Astrocyte of the spinal cord (primary cell): ENCODE measurements at regions not wholly inside any gene's neighbourhood (a gene's known extent, or its start where the extent isn't known, plus 50 kb on each side); places are given as distances from the start of the nearest gene placed in this dataset.

Experiments used
- DNase-seq: peaks from one replicate; pipeline ENCODE4 v3.0.0; 2011; ENCODE audit warnings: low read depth, low spot score
- H3K4me3 ChIP-seq: 2 replicates; pipeline ENCODE4 v1.5.1; 2011; ENCODE audit warnings: low read depth, mild to moderate bottlenecking, low read length, moderate library complexity
- in situ Hi-C: cut with HindIII; loops from 2 replicates; pipeline ENCODE4 v1.10.0; 2017; ENCODE audit warnings: low sequenced_read_pairs
- TF ChIP-seq, protein P1 (sequence below): IDR thresholded peaks from 2 replicates; pipeline ENCODE4 v1.5.1; 2012; ENCODE audit warnings: low read depth, mild to moderate bottlenecking, low read length, inconsistent platforms

DNA sequence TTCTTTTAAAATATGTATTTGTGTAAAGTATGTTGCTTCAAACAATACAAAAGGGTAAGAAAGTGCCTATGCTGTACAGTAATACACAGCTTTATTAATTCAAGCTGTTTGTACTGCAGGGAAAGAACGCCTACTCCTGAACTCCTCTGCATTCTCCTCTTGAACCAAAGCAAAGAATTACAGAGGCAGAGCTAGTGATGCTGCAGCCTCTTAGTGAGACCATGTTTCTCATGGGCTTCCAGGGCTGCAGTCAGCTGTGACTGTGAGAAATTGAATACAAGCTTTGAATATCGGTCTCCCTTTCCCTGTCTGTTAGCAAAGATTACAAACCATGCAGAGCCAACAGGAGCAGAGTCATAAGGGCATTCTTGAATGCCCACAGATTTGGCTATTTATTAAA lies 248.5 kb downstream of the SLITRK1 start:
- no peak overlapping the region for H3K4me3 ChIP-seq
- in situ Hi-C loops: no loop called here
- TF ChIP-seq, protein P1, sequence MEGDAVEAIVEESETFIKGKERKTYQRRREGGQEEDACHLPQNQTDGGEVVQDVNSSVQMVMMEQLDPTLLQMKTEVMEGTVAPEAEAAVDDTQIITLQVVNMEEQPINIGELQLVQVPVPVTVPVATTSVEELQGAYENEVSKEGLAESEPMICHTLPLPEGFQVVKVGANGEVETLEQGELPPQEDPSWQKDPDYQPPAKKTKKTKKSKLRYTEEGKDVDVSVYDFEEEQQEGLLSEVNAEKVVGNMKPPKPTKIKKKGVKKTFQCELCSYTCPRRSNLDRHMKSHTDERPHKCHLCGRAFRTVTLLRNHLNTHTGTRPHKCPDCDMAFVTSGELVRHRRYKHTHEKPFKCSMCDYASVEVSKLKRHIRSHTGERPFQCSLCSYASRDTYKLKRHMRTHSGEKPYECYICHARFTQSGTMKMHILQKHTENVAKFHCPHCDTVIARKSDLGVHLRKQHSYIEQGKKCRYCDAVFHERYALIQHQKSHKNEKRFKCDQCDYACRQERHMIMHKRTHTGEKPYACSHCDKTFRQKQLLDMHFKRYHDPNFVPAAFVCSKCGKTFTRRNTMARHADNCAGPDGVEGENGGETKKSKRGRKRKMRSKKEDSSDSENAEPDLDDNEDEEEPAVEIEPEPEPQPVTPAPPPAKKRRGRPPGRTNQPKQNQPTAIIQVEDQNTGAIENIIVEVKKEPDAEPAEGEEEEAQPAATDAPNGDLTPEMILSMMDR: no peak
- no peak for DNase-seq

- DNase-seq: peak; percentile 5
- no peak overlapping the region for H3K4me3 ChIP-seq
- TF ChIP-seq, protein P1: no peak
- in situ Hi-C loops: no loop called here
Observed at GRCh38 chr13:83622422-83622784, 259.9 kb downstream of the SLITRK1 start.

DNA sequence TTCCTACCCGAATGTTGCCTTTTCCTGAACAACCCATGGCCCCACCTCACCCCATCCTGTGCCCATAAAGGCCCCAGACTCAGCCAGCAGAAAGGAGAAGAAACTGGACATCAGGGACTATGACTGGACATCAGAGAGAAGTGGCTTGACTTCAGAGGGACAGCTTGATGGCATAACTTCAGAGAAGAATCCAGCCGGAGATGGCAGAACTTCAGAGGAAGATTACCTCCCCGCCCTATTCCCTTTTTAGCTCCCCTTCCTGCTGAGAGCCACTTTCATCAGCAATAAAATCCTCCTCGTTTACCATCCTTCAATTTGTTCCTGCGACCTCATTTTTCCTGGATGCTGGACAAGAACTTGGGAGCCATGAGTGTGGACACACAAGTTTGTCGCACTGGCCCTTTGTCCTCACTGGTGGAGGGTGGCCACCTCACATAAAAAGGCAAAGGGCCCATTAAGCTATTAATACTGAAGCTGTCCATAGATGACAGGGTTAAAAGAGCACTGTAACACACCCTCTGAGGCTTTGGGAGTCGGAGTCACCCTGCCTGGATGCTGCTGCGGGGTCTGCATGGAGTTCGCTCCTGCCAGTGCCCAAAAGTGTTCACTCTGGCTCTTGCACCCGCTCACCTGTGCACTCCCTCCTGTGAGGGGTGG lies 260.4 kb downstream of the SLITRK1 start:
- in situ Hi-C loops: no loop called here
- no peak overlapping the region for H3K4me3 ChIP-seq
- DNase-seq: no peak
- TF ChIP-seq, protein P1: no peak

DNA sequence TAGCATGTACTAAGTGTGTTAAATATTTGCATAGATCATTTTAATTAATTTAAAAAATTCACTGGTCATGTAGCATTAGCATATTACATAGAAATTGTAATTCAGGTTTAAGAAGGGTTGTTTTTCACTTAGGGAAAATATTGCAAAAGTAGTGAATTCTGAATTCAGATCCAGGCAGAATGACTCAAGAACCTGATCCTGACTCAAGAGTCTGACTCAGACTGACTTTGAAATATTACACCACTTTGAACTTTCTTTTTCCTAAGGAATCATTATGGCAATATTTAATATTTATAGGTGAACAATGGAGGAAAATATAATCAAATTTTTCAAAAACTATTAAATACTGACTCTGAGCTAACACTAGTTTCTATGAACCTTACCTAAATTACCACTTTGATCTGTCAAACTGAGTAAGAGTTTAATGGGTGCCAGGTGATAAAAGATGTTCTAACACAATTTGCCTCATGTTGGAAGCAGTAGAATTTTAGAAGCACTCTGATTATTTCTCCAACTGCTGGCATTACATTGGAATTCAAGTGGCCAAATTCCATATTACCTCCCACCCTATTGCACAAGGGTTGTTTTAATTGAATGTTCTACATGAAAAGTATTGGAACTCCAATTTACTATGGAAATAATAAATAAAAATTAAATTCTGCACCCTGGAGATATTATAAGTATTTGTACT lies 261.6 kb downstream of the SLITRK1 start:
- H3K4me3 ChIP-seq: no peak overlapping the region
- in situ Hi-C loops: no loop called here
- peak; percentile 45 for DNase-seq
- TF ChIP-seq, protein P1: no peak

DNA sequence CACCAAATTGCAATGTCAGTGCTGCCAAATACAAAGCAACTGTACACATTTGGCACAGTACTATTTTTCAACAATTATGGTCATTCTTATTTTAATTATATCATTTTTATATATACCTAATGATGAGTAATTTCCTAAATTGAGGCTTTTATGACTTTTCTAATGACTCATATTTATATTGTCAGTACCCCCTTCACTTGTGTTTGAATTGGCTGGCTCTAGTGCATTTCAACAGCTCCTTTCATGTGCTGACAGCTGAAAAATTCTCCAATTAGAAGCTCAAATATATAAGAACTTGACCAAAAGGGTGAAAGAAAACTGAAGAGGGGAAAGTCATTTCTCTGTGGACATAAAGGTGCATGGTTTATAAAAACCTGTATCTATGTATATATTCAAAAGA lies 263.3 kb downstream of the SLITRK1 start:
- peak; percentile 20 for DNase-seq
- TF ChIP-seq, protein P1: no peak
- H3K4me3 ChIP-seq: no peak overlapping the region
- in situ Hi-C loops: no loop called here

DNA sequence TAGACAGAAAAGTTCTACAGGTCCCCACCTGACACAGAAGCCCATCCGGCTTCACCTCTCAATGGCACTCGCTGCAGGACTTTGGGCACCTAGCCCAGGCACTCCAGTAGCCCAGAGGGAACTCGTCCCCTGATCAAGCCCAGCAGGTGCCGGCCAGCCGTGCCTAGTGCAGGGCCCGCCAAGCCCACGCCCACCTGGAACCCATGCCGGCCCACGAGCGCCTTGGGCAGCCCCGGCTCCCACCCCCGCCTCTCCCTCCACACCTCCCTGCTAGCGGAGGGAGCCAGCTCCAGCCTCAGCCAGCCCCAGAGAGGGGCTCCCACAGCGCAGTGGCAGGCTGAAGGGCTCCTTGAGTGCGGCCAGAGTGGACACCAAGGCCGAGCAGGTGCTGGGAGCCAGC lies 268.8 kb downstream of the SLITRK1 start:
- H3K4me3 ChIP-seq: no peak overlapping the region
- in situ Hi-C loops: no loop called here
- TF ChIP-seq, protein P1: no peak

More for the DNA sequence above, 268.8 kb downstream of the SLITRK1 start:
- DNase-seq: no peak
